Neural progenitor cell (in vitro differentiated cells): ENCODE measurements at regions not wholly inside any gene's neighbourhood (a gene's known extent, or its start where the extent isn't known, plus 50 kb on each side); places are given as distances from the start of the nearest gene placed in this dataset. TPM values are rescaled to one million over a fixed set of nuclear protein-coding genes. Genes with fewer than 3 reads are reported as not detected.

Experiments
- DNase-seq: peaks from one replicate; pipeline ENCODE4 v3.0.0-alpha.2; 2016; ENCODE audit warnings: low spot score
- H2AFZ ChIP-seq: fragments of 200-600 bp; sonication (generic); replicated peaks from 2 replicates; pipeline ENCODE4 v1.6.1; 2016; ENCODE audit warnings: antibody characterized with exemption
- H3F3A ChIP-seq: fragments of 200-600 bp; sonication (generic); 2 replicates; pipeline ENCODE4 v1.6.1; 2016; ENCODE audit warnings: antibody characterized with exemption, low read depth
- H3K27ac ChIP-seq: fragments of 200-600 bp; sonication (generic); 2 replicates; pipeline ENCODE4 v1.5.1; 2016; ENCODE audit warnings: mild to moderate bottlenecking
- H3K27me3 ChIP-seq: fragments of 200-600 bp; sonication (generic); 2 replicates; pipeline ENCODE4 v1.6.1; 2016; ENCODE audit warnings: mild to moderate bottlenecking, moderate library complexity
- H3K36me3 ChIP-seq: fragments of 200-600 bp; sonication (generic); 2 replicates; pipeline ENCODE4 v1.5.1; 2016
- H3K4me1 ChIP-seq: fragments of 200-600 bp; sonication (generic); 2 replicates; pipeline ENCODE4 v1.6.1; 2016; ENCODE audit warnings: mixed run types
- H3K4me2 ChIP-seq: fragments of 200-600 bp; sonication (generic); 2 replicates; pipeline ENCODE4 v1.6.1; 2016
- H3K4me3 ChIP-seq: fragments of 200-600 bp; sonication (generic); 2 replicates; pipeline ENCODE4 v1.5.1; 2016
- H3K79me2 ChIP-seq: fragments of 200-600 bp; sonication (generic); 2 replicates; pipeline ENCODE4 v1.6.1; 2016; ENCODE audit warnings: low read depth
- H3K9ac ChIP-seq: fragments of 200-600 bp; sonication (generic); 2 replicates; pipeline ENCODE4 v1.6.1; 2016
- H3K9me3 ChIP-seq: fragments of 200-600 bp; sonication (generic); 2 replicates; pipeline ENCODE4 v1.5.1; 2016; ENCODE audit warnings: low read depth
- H4K20me1 ChIP-seq: fragments of 200-600 bp; sonication (generic); 2 replicates; pipeline ENCODE4 v1.6.1; 2016; ENCODE audit warnings: low read depth
- H3K27ac Mint-ChIP-seq: 3 replicates; pipeline ENCODE4 v1.8.0; 2021; ENCODE audit warnings: mixed read lengths
- H3K27me3 Mint-ChIP-seq: 2 replicates; pipeline ENCODE4 v1.8.0; 2022; ENCODE audit warnings: low read depth, mild to moderate bottlenecking, inconsistent platforms, moderate library complexity, mixed read lengths; ENCODE audit not compliant: insufficient read depth
- H3K36me3 Mint-ChIP-seq: 3 replicates; pipeline ENCODE4 v1.8.0; 2021; ENCODE audit warnings: mixed read lengths
- H3K4me1 Mint-ChIP-seq: 3 replicates; pipeline ENCODE4 v1.8.0; 2021; ENCODE audit warnings: mixed read lengths
- H3K4me3 Mint-ChIP-seq: 3 replicates; pipeline ENCODE4 v1.8.0; 2021; ENCODE audit warnings: mild to moderate bottlenecking, moderate library complexity, mixed read lengths
- H3K9me3 Mint-ChIP-seq: 3 replicates; pipeline ENCODE4 v1.8.0; 2020; ENCODE audit warnings: mixed read lengths
- EZH2 ChIP-seq: fragments of 200-600 bp; sonication (generic); IDR thresholded peaks from 2 replicates; pipeline ENCODE4 v1.6.1; 2017; ENCODE audit warnings: antibody characterized with exemption, mild to moderate bottlenecking, moderate library complexity
- EZH2phosphoT487 ChIP-seq: fragments of 200-600 bp; sonication (generic); IDR thresholded peaks from 2 replicates; pipeline ENCODE4 v1.6.1; 2017; ENCODE audit warnings: antibody characterized with exemption
- small RNA-seq: library from RNA; depleted of rRNA; stranded (forward); fragments of <200 nt; gene quantifications from one replicate; pipeline ENCODE3, GENCODE V24; 2015
- TF ChIP-seq, protein P1 (sequence below): fragments of 200-600 bp; sonication (generic); IDR thresholded peaks from 2 replicates; pipeline ENCODE4 v1.5.1; 2017; ENCODE audit warnings: antibody characterized with exemption, mild to moderate bottlenecking

GRCh38 chr11:105193260-105193659 is 53.7 kb upstream of the CARD18 start:
- no peaks in the 10 kb centered on the region for H3K36me3 Mint-ChIP-seq
- H3K4me1 Mint-ChIP-seq = no peaks in the 10 kb centered on the region
- H3K36me3 ChIP-seq = no peaks in the 10 kb centered on the region
- no peaks in the 10 kb centered on the region for H3K9me3 Mint-ChIP-seq
- no peak overlapping the region for H3K4me3 ChIP-seq
- no peak overlapping the region for H2AFZ ChIP-seq
- no peaks in the 10 kb centered on the region for H3K9me3 ChIP-seq
- no peak for TF ChIP-seq EZH2
- no peak for TF ChIP-seq EZH2phosphoT487
- TF ChIP-seq, protein P1, sequence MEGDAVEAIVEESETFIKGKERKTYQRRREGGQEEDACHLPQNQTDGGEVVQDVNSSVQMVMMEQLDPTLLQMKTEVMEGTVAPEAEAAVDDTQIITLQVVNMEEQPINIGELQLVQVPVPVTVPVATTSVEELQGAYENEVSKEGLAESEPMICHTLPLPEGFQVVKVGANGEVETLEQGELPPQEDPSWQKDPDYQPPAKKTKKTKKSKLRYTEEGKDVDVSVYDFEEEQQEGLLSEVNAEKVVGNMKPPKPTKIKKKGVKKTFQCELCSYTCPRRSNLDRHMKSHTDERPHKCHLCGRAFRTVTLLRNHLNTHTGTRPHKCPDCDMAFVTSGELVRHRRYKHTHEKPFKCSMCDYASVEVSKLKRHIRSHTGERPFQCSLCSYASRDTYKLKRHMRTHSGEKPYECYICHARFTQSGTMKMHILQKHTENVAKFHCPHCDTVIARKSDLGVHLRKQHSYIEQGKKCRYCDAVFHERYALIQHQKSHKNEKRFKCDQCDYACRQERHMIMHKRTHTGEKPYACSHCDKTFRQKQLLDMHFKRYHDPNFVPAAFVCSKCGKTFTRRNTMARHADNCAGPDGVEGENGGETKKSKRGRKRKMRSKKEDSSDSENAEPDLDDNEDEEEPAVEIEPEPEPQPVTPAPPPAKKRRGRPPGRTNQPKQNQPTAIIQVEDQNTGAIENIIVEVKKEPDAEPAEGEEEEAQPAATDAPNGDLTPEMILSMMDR = no peak
- no peaks in the 10 kb centered on the region for H3K27me3 Mint-ChIP-seq
- no peak overlapping the region for H3K27ac Mint-ChIP-seq
- H3K4me3 Mint-ChIP-seq = no peak overlapping the region
- no peak overlapping the region for H3K9ac ChIP-seq
- DNase-seq = no peak
- H3K4me2 ChIP-seq = no peak overlapping the region
- H3K79me2 ChIP-seq = no peaks in the 10 kb centered on the region
- no peaks in the 10 kb centered on the region for H3F3A ChIP-seq
- H3K27me3 ChIP-seq = no peaks in the 10 kb centered on the region
- no peaks in the 10 kb centered on the region for H4K20me1 ChIP-seq
- H3K4me1 ChIP-seq = peaks cover 2% of the 10 kb centered on the region
- no peak overlapping the region for H3K27ac ChIP-seq

DNA sequence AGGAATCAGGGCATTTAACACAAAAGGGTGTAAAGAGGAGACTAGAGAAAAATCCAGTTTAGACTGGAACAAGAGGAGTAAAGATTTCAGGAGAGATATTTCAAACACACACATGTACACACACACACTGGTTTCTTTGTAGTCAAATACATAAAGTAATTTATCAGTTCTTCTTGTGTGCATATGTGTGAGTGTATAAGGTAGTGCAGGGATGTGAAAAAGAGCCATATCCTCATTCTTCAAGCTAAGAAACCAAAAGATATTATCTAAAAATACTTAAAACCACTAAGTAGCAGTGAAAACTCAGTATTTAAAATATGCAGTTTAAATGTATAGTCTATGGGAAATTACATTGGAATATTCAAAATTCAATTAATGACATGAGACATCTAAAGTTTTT is 52.5 kb upstream of the CARD18 start:
- H3K4me2 ChIP-seq = no peak overlapping the region
- H4K20me1 ChIP-seq = no peaks in the 10 kb centered on the region
- no peaks in the 10 kb centered on the region for H3F3A ChIP-seq
- no peak for TF ChIP-seq EZH2phosphoT487
- no peak for TF ChIP-seq EZH2
- TF ChIP-seq, protein P1 = no peak
- H3K9me3 Mint-ChIP-seq = no peaks in the 10 kb centered on the region
- H3K4me3 Mint-ChIP-seq = no peak overlapping the region
- no peak overlapping the region for H3K27ac Mint-ChIP-seq
- no peaks in the 10 kb centered on the region for H3K36me3 ChIP-seq
- peaks cover 2% of the 10 kb centered on the region for H3K4me1 ChIP-seq
- no peak overlapping the region for H3K9ac ChIP-seq
- no peaks in the 10 kb centered on the region for H3K79me2 ChIP-seq
- H3K4me1 Mint-ChIP-seq = no peaks in the 10 kb centered on the region
- H3K4me3 ChIP-seq = no peak overlapping the region
- no peak overlapping the region for H3K27ac ChIP-seq
- no peaks in the 10 kb centered on the region for H3K27me3 ChIP-seq
- no peak overlapping the region for H2AFZ ChIP-seq
- no peaks in the 10 kb centered on the region for H3K9me3 ChIP-seq
- H3K27me3 Mint-ChIP-seq = no peaks in the 10 kb centered on the region
- H3K36me3 Mint-ChIP-seq = no peaks in the 10 kb centered on the region
- DNase-seq = no peak

DNA sequence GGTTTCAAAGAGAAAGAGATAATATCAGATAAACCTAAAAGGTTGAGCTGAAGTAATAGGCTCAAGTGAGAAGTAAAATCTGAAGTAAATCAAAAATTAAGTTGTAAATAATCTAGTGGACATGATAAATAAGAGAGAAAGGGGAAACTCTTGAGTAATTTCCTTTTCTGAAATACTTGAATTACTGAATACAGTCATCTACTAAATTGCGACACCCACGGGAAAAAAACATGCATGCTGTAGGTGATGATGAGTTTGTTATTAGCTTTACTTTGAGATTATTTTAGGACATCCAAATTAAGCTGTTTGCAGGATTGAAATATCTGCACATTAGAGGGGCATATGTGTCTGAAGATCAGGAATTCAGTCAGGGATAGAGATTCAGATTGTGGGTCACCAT is 50.0 kb upstream of the CARD18 start:
- Histone ChIP-seq H3K4me2 (no peak overlapping the region), H3K79me2 (no peaks in the 10 kb centered on the region), H3K27ac (no peak overlapping the region), H3K9me3 (no peaks in the 10 kb centered on the region), H3K4me3 (no peak overlapping the region), H2AFZ (no peak overlapping the region), H3K4me1 (peaks cover 2% of the 10 kb centered on the region), H4K20me1 (no peaks in the 10 kb centered on the region), H3F3A (no peaks in the 10 kb centered on the region), H3K9ac (no peak overlapping the region), H3K36me3 (no peaks in the 10 kb centered on the region), H3K27me3 (no peaks in the 10 kb centered on the region)
- H3K4me3 Mint-ChIP-seq = no peak overlapping the region
- TF ChIP-seq EZH2 (no peak), EZH2phosphoT487 (no peak)
- TF ChIP-seq, protein P1 = no peak
- DNase-seq = no peak
- H3K27ac Mint-ChIP-seq = no peak overlapping the region
- H3K4me1 Mint-ChIP-seq = no peaks in the 10 kb centered on the region
- H3K9me3 Mint-ChIP-seq = no peaks in the 10 kb centered on the region
- H3K27me3 Mint-ChIP-seq = no peaks in the 10 kb centered on the region
- no peaks in the 10 kb centered on the region for H3K36me3 Mint-ChIP-seq

Small RNA genes lying in the stretch of these regions (small RNA-seq; reads per million reads assigned to genes)
- gene AP003181.1 (not detected), gene RF00017 (not detected)
